HG03571 (cell line): ENCODE measurements at regions not wholly inside any gene's neighbourhood (a gene's known extent, or its start where the extent isn't known, plus 50 kb on each side); places are given as distances from the start of the nearest gene placed in this dataset.
"Not testable (repeated sequence)": the region's sequence is repeated elsewhere in the genome, so short reads cannot be mapped to it uniquely, and the experiment has no call there.

Source experiments
- ATAC-seq: cut with Tn5 transposase; IDR thresholded peaks from one replicate; pipeline ENCODE4 v1.9.1; 2021; ENCODE audit not compliant: unreplicated experiment

DNA sequence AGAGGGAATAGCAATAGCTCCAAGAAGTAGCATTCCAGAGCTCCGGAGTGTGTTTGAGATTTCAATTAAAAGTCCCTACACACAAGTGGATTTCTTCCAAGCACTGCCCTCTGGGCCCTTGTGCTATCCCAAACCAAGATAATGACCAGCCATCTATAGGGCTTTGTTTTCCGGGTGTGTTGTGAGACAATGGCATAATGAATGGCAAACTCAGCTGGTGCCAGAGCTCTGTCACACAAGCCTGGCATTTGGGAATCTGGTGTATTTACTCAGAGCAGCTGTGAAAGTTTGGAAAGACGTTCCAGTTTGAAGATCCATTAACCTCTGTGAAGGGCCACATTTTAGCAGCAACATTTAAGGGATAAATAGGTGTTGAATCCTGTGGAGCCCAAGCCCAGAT is 61.2 kb upstream of the TMTC2 start:
- ATAC-seq, result no peak

DNA sequence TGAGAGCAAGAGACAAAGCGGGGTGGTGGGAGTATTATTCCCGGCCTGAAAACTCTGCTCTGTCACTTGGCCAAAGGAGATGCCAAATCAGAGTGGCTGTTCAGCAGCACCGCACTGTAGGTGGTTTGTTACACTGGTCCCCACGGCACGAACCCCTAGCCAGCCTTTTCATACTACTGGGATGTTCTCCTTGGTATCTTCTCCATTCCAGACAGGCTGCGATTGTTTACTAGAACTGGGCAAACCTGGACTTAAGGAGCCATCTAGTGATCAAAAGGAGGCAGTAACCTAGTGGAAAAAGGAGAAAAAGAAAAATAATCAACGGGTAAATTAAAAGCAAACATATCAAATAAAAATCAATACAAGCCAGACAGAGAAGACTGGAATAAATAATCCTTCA is 58.9 kb upstream of the TMTC2 start:
- peak; percentile 62 for ATAC-seq

- ATAC-seq, result not testable (repeated sequence)
Measured at GRCh38 chr12:82634495-82635258, 52.0 kb upstream of the TMTC2 start.

DNA sequence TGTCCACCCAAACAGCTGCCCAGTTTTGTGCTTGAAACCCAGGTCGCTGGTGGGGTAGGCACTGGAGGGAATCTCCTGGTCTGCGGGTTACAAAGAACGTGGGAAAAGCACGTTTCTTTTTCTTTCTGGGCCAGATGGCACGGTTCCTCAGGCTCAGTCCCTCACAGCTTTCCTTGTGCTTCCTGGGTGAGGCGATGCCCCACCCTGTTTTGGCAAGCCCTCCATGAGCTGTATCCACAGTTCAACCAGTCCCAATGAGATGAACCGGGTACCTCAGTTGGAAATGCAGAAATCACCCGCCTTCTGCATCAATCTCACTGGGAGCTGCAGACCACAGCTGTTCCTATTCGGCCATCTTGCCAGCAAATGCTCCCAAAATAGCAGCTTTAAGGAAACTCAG is 51.4 kb upstream of the TMTC2 start:
- ATAC-seq, result no peak
